HG03457 (cell line): ENCODE measurements at regions not wholly inside any gene's neighbourhood (a gene's known extent, or its start where the extent isn't known, plus 50 kb on each side); places are given as distances from the start of the nearest gene placed in this dataset.
"Not testable (repeated sequence)": the region's sequence is repeated elsewhere in the genome, so short reads cannot be mapped to it uniquely, and the experiment has no call there.

Source experiments
- ATAC-seq: cut with Tn5 transposase; IDR thresholded peaks from one replicate; pipeline ENCODE4 v1.9.1; 2021; ENCODE audit warnings: moderate number of reproducible peaks; ENCODE audit not compliant: unreplicated experiment

GRCh38 chr13:63279136-63279535 is 1863.5 kb upstream of the PCDH20 start:
- ATAC-seq: no peak

- ATAC-seq: no peak
Measured at GRCh38 chr13:63274772-63275171, 1859.1 kb upstream of the PCDH20 start.

- ATAC-seq: no peak
Measured at GRCh38 chr13:63249411-63250187, 1834.0 kb upstream of the PCDH20 start.

GRCh38 chr13:63236667-63237396 is 1821.2 kb upstream of the PCDH20 start:
- not testable (repeated sequence) for ATAC-seq

GRCh38 chr13:63218596-63218995 is 1802.9 kb upstream of the PCDH20 start:
- ATAC-seq: not testable (repeated sequence)

DNA sequence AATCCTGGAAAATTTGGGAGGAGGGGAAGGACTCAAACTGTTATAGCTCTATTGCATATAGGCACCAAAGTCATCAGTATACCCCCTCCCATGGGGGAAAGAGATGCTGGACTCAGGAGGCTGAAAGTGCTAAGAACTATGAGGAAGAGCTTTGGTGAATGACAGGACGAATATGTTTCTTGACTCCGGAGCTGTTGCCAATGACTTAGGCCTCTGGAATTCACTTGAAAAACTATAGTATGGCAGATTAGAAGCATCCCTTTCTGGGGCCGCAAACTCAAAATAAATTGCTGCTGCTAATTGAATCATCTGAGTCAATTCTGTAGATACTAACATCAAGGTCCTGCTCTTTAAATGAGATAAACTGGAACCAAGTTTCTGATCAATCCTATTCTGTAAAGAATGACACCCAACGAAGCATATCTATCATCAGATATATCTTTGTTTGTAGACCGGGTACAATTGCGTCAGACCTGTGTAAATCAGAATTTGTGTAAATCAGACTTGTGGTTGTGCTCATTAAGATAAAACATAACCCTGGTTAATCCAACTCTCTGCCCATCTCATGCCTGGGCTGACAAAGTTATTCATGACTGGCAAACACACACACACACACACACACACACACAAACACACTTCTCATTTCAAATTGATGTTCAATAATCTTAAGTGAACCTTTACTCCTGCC is 1793.8 kb upstream of the PCDH20 start:
- no peak for ATAC-seq

DNA sequence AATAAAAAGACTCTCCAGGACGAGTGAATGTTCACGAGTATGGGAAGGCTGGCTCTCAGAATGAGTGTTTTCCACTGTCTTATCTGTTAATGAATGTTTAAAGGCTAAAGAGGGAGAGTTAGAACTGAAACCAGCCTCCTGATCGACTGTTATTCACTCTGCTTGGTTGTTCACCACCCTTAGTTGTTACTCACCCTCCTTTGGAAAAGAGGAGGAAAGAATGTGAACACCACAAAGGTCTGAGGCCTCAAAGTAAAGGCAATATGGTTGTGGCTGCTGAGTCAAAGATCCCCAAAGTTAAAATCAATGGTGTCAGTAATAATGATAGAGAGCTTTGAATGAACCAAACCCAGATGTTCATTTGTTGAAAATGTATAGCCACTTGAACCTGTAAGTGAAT is 1793.2 kb upstream of the PCDH20 start:
- ATAC-seq: no peak

DNA sequence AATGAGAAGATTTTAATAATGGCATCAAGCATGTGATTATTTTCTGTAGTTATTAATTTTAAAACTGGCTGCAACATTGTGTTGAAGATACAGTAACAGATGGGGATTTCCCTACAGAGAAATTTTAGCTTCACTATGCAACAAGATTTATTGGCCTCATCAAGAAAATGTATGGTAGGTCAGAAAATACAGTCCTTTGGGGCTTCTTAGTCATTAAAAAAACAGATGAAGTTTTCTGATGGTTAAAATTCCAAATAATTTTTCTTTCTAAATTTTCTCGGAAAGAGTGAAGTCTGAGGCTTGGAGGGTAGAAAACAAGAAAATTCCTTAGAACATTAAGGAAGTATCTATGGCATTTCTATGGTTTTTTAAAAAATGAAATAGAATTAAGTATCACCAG is 1790.8 kb upstream of the PCDH20 start:
- no peak for ATAC-seq

DNA sequence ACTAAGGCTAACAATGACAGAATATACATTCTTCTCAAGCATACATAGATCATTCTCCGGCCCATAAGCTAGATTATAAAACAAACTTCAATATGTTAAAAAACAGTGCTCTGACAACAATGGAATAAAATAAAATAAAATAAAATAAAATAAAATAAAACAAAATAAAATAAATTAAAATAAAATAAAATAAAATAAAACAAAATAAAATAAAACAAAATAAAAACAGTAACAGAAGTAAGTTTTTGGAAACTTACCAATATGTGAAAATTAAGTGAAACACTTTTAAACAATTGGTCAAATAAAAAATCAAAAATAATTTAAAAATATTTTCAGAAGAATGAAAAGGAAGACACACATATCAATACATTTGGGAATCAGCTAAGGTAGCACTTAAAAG is 1785.8 kb upstream of the PCDH20 start:
- no peak for ATAC-seq

GRCh38 chr13:63199508-63199907 is 1783.9 kb upstream of the PCDH20 start:
- ATAC-seq: no peak

GRCh38 chr13:63198071-63198470 is 1782.4 kb upstream of the PCDH20 start:
- no peak for ATAC-seq

DNA sequence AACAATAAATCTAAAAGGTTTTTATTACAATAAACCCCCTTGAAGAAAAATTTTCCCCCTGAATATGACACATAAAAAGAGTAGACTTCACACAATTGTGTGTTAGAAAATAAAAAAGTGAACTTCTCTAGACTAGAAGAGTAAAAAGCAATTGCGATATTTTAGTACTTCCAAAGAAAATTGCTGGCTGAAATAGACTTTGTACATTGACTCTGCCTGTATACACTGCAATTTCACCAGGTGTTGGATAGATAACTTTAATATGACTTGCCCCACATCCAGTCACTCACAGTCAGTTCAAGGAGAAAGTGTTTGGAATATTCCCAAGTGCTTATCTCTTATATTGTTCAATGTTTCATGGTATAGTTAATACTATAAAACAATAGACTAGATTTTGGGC is 1780.1 kb upstream of the PCDH20 start:
- no peak for ATAC-seq

DNA sequence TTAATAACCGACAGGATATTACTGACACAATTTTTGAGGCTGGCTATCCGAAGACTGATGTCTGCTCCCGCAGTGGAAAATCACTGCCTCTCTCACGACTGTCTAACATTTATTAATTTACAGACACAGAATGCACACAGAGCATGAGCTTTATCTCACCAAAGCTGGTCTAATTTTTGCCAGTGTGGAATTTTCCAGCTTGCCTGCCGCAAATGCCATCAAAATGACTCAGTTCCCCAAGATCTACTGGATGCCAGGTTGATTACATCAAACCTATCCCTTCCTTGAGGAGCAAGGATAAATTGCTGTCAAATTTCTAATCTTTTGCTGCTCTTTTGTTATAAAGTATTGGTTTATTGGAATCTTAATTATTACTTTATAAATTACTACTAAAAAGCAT is 1775.1 kb upstream of the PCDH20 start:
- ATAC-seq: no peak

GRCh38 chr13:63190219-63190618 is 1774.6 kb upstream of the PCDH20 start:
- no peak for ATAC-seq

- no peak for ATAC-seq
Measured at GRCh38 chr13:63189712-63190111, 1774.1 kb upstream of the PCDH20 start.

DNA sequence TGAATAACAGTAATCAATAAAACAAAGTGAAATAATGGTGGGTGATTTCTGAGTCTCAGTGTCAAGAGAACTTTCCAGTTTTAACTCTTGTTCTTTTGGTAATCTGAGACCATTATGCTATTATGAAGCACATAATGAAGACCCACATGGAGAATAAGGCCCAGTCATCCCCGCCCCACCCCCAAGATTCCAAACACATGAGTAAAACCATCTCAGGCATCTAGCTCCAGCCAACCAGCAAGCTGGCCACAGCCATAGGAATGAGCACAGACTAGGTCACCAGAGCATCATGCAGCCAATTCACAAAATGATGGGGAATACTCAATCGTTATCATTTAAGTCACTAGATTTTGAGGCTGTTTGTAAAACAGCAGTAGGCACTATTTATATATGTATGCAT is 1769.0 kb upstream of the PCDH20 start:
- ATAC-seq: no peak

DNA sequence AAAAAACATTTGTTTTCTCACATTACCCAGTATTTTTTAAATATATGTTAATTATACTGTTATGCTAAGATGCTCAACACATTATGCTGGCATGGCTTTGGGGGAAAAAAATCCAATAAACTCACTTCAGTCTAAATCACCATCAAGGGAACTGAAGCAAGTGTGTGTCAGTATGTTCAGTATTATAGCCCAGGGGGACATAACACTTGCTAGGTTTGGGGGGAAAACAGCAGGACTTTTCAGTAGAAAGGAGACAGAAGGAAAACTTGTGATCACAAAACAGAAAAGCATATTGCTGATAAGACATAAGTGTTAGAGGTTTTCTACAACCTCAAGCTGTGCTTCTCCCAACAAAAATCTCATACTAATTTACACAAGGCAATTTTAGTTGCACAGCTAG is 1759.9 kb upstream of the PCDH20 start:
- no peak for ATAC-seq

GRCh38 chr13:63167699-63168337 is 1752.2 kb upstream of the PCDH20 start:
- ATAC-seq: no peak

GRCh38 chr13:63166345-63166744 is 1750.7 kb upstream of the PCDH20 start:
- no peak for ATAC-seq

DNA sequence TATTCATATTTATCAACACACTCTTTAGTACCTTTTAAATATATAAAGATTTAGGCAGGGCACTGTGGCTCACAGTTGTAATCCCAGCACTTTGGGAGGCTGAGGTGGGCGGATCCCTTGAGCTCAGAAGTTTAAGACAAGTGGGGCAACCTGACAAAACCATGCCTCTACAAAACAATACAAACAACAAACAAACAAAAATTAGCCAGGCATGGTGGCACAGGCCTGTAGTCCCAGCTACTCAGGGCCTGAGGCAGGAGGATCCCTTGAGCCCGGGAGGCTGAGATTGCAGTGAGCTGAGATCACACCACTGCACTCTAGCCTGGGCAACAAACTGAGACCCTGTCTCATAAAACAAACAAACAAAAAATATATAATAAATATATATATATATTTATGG is 1748.3 kb upstream of the PCDH20 start:
- no peak for ATAC-seq

GRCh38 chr13:63161219-63161618 is 1745.6 kb upstream of the PCDH20 start:
- ATAC-seq: no peak
